ENCODE measurements at regions not wholly inside any gene's neighbourhood (a gene's known extent, or its start where the extent isn't known, plus 50 kb on each side); places are given as distances from the start of the nearest gene placed in this dataset.

DNA sequence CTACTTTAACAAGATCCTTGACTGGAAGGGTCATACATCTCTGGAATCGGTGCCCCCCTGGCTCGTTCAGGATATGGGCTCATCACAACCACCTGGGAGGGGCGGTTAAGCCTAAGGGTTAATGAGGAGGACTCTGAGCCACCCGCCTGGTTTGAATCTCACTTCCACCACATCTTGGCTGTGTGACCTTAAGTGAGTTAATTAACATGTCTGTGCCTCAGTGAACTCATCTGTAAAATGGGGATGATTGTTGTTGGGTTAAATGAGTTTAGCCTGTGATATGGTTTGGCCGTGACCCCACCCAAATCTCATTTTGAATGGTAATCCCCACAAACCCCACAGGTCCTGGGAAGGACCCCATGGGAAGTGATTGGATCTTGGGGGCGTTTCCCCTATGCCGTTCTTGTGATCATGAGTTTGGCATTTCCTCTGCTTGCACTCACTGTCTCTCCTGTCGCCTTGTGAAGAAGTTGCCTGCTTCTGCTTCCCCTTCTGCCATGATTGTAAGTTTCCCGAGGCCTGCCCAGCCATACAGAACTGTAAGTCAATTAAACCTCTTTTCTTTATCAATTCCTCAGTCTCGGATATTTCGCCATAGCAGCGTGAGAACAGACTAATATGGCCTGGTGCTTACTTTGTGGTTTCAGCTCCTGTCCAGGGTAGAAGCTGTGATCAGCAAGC lies 214.0 kb upstream of the CIBAR2 start:
- no peak for TF ChIP-seq EZH2 (IDR thresholded peaks at IDR 0.05; ENCODE audit: borderline replicate concordance)
- TF ChIP-seq EZH2phosphoT487 (IDR thresholded peaks at IDR 0.05; ENCODE audit: low read depth, severe bottlenecking, unreplicated experiment), result no peak
- TF ChIP-seq, protein P1, sequence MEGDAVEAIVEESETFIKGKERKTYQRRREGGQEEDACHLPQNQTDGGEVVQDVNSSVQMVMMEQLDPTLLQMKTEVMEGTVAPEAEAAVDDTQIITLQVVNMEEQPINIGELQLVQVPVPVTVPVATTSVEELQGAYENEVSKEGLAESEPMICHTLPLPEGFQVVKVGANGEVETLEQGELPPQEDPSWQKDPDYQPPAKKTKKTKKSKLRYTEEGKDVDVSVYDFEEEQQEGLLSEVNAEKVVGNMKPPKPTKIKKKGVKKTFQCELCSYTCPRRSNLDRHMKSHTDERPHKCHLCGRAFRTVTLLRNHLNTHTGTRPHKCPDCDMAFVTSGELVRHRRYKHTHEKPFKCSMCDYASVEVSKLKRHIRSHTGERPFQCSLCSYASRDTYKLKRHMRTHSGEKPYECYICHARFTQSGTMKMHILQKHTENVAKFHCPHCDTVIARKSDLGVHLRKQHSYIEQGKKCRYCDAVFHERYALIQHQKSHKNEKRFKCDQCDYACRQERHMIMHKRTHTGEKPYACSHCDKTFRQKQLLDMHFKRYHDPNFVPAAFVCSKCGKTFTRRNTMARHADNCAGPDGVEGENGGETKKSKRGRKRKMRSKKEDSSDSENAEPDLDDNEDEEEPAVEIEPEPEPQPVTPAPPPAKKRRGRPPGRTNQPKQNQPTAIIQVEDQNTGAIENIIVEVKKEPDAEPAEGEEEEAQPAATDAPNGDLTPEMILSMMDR (IDR thresholded peaks at IDR 0.05; ENCODE audit: poor library complexity), result no peak
- H3K27ac ChIP-seq, result no peak overlapping the region
- WGBS (ENCODE audit: low lambda C conversion rate, missing lambda C conversion rate), result 87% methylated on average over 12 of the region's 12 CpGs
- no peak for DNase-seq (ENCODE audit: low spot score)
- H3K9me2 ChIP-seq (replicated peaks; ENCODE audit: insufficient read depth), result no peaks in the 10 kb centered on the region
- H3K27me3 ChIP-seq, result no peaks in the 10 kb centered on the region
- peaks cover 5% of the 10 kb centered on the region for H3K79me2 ChIP-seq
- H2AFZ ChIP-seq, result no peak overlapping the region
- H3K4me2 ChIP-seq, result no peak overlapping the region
- H3K36me3 ChIP-seq (replicated peaks; ENCODE audit: insufficient read depth, low read depth), result no peaks in the 10 kb centered on the region
- no peaks in the 10 kb centered on the region for H3K9me3 ChIP-seq (ENCODE audit: low read depth)
- no peak overlapping the region for H3K4me3 ChIP-seq
- H3K4me1 ChIP-seq (ENCODE audit: insufficient read depth), result peaks cover 51% of the 10 kb centered on the region
- H4K20me1 ChIP-seq (ENCODE audit: insufficient read depth, poor library complexity, severe bottlenecking), result peaks cover 5% of the 10 kb centered on the region

- TF ChIP-seq EZH2phosphoT487 (IDR thresholded peaks at IDR 0.05; ENCODE audit: low read depth, severe bottlenecking, unreplicated experiment), result no peak
- no peak for TF ChIP-seq EZH2 (IDR thresholded peaks at IDR 0.05; ENCODE audit: borderline replicate concordance)
- TF ChIP-seq, protein P1 (IDR thresholded peaks at IDR 0.05; ENCODE audit: poor library complexity), result no peak
- Histone ChIP-seq H2AFZ (no peak overlapping the region), H3K9me3 (ENCODE audit: low read depth) (no peaks in the 10 kb centered on the region), H3K27me3 (no peaks in the 10 kb centered on the region), H3K4me1 (ENCODE audit: insufficient read depth) (peaks cover 46% of the 10 kb centered on the region), H3K4me3 (no peak overlapping the region), H4K20me1 (ENCODE audit: insufficient read depth, poor library complexity, severe bottlenecking) (peaks cover 5% of the 10 kb centered on the region), H3K27ac (no peak overlapping the region), H3K4me2 (no peak overlapping the region), H3K9me2 (replicated peaks; ENCODE audit: insufficient read depth) (no peaks in the 10 kb centered on the region), H3K36me3 (replicated peaks; ENCODE audit: insufficient read depth, low read depth) (no peaks in the 10 kb centered on the region), H3K79me2 (peaks cover 5% of the 10 kb centered on the region)
- 83% methylated on average over 8 of the region's 8 CpGs for WGBS (ENCODE audit: low lambda C conversion rate, missing lambda C conversion rate)
- no peak for DNase-seq (ENCODE audit: low spot score)
Measured at GRCh38 chr16:85326794-85327181, 214.5 kb upstream of the CIBAR2 start.

DNA sequence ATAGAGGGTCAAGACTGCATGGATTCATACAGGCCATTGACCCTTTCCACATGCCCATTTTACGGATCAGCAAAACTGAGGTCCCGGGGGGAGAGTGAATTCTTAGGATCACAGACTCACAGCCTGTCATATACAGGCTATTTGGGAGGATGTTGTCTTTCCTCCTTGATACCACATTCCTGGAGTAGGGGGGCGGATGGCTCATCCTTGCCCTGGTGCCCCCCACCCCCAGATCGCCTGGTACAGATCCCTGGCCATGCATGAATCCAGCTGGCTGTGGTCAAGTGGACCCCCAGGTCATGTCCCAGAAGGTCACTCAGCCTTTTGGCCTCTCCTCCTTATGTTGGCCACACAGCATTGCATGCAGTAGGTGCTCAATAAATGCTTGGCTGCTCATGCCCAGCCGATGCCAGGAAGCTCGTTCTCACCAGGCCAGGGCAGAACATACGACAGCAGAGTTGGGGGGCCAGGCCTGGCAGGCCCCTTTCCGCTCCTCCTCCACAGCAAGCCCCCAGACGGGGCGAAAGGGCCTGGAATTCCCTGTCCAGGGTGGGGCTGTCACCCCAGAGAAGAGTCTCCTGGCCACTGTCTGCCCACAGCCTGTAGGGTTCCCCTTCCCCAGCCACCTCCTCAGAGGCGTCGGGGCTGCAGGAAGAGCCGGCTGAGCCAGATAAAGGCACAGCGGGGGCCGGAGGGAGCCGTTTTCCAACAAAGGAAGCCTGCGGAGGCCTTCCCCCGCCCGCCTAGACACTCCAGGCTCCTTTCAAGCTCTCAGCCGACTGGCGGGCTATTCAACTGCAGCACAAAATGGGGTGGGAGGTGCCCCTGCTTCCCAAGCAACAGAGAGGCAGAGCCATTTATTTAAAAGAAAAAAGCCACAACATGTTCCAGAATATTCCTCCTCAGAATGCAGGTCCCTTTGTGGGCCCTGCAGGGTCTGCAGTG lies 215.7 kb upstream of the CIBAR2 start:
- no peaks in the 10 kb centered on the region for H3K9me3 ChIP-seq (ENCODE audit: low read depth)
- H2AFZ ChIP-seq, result no peak overlapping the region
- peak overlapping the region; percentile 70 for H3K4me2 ChIP-seq
- H3K36me3 ChIP-seq (replicated peaks; ENCODE audit: insufficient read depth, low read depth), result no peaks in the 10 kb centered on the region
- H3K27me3 ChIP-seq, result no peaks in the 10 kb centered on the region
- peaks cover 5% of the 10 kb centered on the region for H3K79me2 ChIP-seq
- peaks cover 34% of the 10 kb centered on the region for H3K4me1 ChIP-seq (ENCODE audit: insufficient read depth)
- no peak overlapping the region for H3K4me3 ChIP-seq
- peak overlapping the region; percentile 39 for H3K27ac ChIP-seq
- H4K20me1 ChIP-seq (ENCODE audit: insufficient read depth, poor library complexity, severe bottlenecking), result peaks cover 5% of the 10 kb centered on the region
- WGBS (ENCODE audit: low lambda C conversion rate, missing lambda C conversion rate), result 46% methylated on average over 21 of the region's 21 CpGs
- peak; percentile 74 for DNase-seq (ENCODE audit: low spot score)
- H3K9me2 ChIP-seq (replicated peaks; ENCODE audit: insufficient read depth), result no peaks in the 10 kb centered on the region
- no peak for TF ChIP-seq EZH2 (IDR thresholded peaks at IDR 0.05; ENCODE audit: borderline replicate concordance)
- TF ChIP-seq, protein P1 (IDR thresholded peaks at IDR 0.05; ENCODE audit: poor library complexity), result no peak
- no peak for TF ChIP-seq EZH2phosphoT487 (IDR thresholded peaks at IDR 0.05; ENCODE audit: low read depth, severe bottlenecking, unreplicated experiment)

Measured in hepatocyte (in vitro differentiated cells).